Tibial nerve (tissue), 4 donors: ENCODE measurements at regions not wholly inside any gene's neighbourhood (a gene's known extent, or its start where the extent isn't known, plus 50 kb on each side); places are given as distances from the start of the nearest gene placed in this dataset.
A peak's percentile ranks its signal among the peaks of the same experiment; 100 is the strongest.

Source experiments
- DNase-seq, 2 donors: peaks; one replicate each; pipeline ENCODE4 v3.0.0-alpha.2; 2019; ENCODE audit warnings: low spot score in 2 of 2
- H3K27ac ChIP-seq, 4 donors: fragments of 200-600 bp; sonication (generic) in 3 of 4; one replicate each; pipeline ENCODE4 v1.5.1; 2017 to 2019; ENCODE audit warnings: mild to moderate bottlenecking in 1 of 4
- H3K27me3 ChIP-seq, 2 donors: fragments of 200-600 bp; sonication (generic) in 1 of 2; one replicate each; pipeline versions ENCODE4 v1.5.1 to v1.6.0; 2017 to 2019
- H3K36me3 ChIP-seq, 3 donors: fragments of 200-600 bp; sonication (generic); one replicate each; pipeline ENCODE4 v1.5.1; 2018 to 2019
- H3K4me1 ChIP-seq, 4 donors: fragments of 200-600 bp; sonication (generic) in 3 of 4; one replicate each; pipeline ENCODE4 v1.5.1; 2017 to 2019
- H3K4me3 ChIP-seq, 4 donors: fragments of 200-600 bp; sonication (generic) in 3 of 4; one replicate each; pipeline ENCODE4 v1.5.1; 2017 to 2019; ENCODE audit warnings: mild to moderate bottlenecking in 1 of 4, moderate library complexity in 1 of 4
- H3K9me3 ChIP-seq, 4 donors: fragments of 200-600 bp; sonication (generic) in 3 of 4; one replicate each; pipeline ENCODE4 v1.5.1; 2017 to 2019
- CTCF ChIP-seq, 5 experiments: fragments of 200-600 bp in 3 of 5; fragments of 450-650 bp in 2 of 5; sonication (generic) in 3 of 5; IDR thresholded peaks; one replicate each; pipeline ENCODE4 v1.5.1; 2016 to 2019; ENCODE audit warnings: antibody characterized with exemption in 5 of 5, mild to moderate bottlenecking in 3 of 5, moderate library complexity in 2 of 5
- EP300 ChIP-seq, 2 donors: sonication (generic); formaldehyde crosslinking; IDR thresholded peaks; one replicate each; pipeline ENCODE4 v1.6.1; 2017; ENCODE audit warnings: antibody characterized with exemption in 2 of 2, mild to moderate bottlenecking in 1 of 2
- POLR2A ChIP-seq, 2 donors: fragments of 450-650 bp; IDR thresholded peaks; one replicate each; pipeline ENCODE4 v1.6.1; 2017; ENCODE audit warnings: antibody characterized with exemption in 2 of 2, mild to moderate bottlenecking in 2 of 2, moderate library complexity in 2 of 2
- WGBS, 2 donors: methylation state at CpG; one replicate each; pipeline ENCODE4 v1.1.5; 2018; 5-methylcytosine and 5-hydroxymethylcytosine counted together

- Histone ChIP-seq H3K27ac (no peak overlapping the region), H3K4me1 (peaks cover 0 to 15% (median 2%) of the 10 kb centered on the region in 4 donors)
Measured at GRCh38 chr14:58703161-58703506, 65.4 kb downstream of the DACT1 start.

DNA sequence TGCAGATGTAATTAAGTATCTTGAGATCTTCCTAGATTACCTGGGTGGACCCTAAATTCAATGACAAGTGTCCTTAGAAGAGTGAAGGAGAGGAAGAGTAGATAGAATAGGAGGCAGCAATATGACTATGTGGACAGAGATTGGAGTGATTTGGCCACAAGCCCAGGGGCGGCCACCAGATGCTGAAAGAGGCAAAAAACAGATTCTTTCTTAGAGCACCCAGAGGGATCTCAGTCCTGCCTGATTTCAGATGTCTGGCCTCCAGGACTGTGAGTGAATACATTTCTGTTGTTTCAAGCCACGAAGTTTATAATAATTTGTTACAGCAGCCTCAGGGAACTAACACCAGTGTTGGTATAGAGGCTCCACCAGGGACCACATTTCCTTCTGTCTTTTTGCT is 67.3 kb downstream of the DACT1 start:
- peaks cover 0 to 19% (median 2%) of the 10 kb centered on the region in 4 donors for H3K4me1 ChIP-seq
- TF ChIP-seq POLR2A (IDR thresholded peaks at IDR 0.05), result no peak
- no peak for TF ChIP-seq EP300 (IDR thresholded peaks at IDR 0.05)
- no peak for TF ChIP-seq CTCF (IDR thresholded peaks at IDR 0.05)
- 39 to 55% methylated on average over 2 of the region's 2 CpGs for WGBS, 2 donors
- H3K36me3 ChIP-seq, result no peaks in the 10 kb centered on the region
- no peak overlapping the region for H3K4me3 ChIP-seq
- H3K9me3 ChIP-seq, result no peaks in the 10 kb centered on the region
- no peaks in the 10 kb centered on the region for H3K27me3 ChIP-seq
- no peak overlapping the region for H3K27ac ChIP-seq
- peak; percentile 24 to 33 for DNase-seq

More at GRCh38 chr14:58703161-58703506, 65.4 kb downstream of the DACT1 start:
- Histone ChIP-seq H3K9me3 (no peaks in the 10 kb centered on the region), H3K27me3 (no peaks in the 10 kb centered on the region), H3K4me3 (no peak overlapping the region), H3K36me3 (no peaks in the 10 kb centered on the region)
- TF ChIP-seq EP300 (IDR thresholded peaks at IDR 0.05), result no peak
- TF ChIP-seq CTCF (IDR thresholded peaks at IDR 0.05), result no peak
- TF ChIP-seq POLR2A (IDR thresholded peaks at IDR 0.05), result no peak
- 74 to 92% methylated on average over 1 of the region's 1 CpG for WGBS, 2 donors
- DNase-seq, result no peak

GRCh38 chr14:58707949-58708348 is 70.2 kb downstream of the DACT1 start:
- Histone ChIP-seq H3K4me3 (no peak overlapping the region), H3K27ac (no peak overlapping the region), H3K36me3 (no peaks in the 10 kb centered on the region), H3K4me1 (peaks cover 0 to 11% (median 2%) of the 10 kb centered on the region in 4 donors), H3K9me3 (no peaks in the 10 kb centered on the region), H3K27me3 (no peaks in the 10 kb centered on the region)
- no peak for DNase-seq
- no peak for TF ChIP-seq EP300 (IDR thresholded peaks at IDR 0.05)
- 63 to 69% methylated on average over 1 of the region's 1 CpG for WGBS, 2 donors

- Histone ChIP-seq H3K4me3 (no peak overlapping the region), H3K9me3 (no peaks in the 10 kb centered on the region), H3K27ac (no peak overlapping the region), H3K4me1 (peaks cover 0 to 11% (median 2%) of the 10 kb centered on the region in 4 donors), H3K36me3 (no peaks in the 10 kb centered on the region), H3K27me3 (no peaks in the 10 kb centered on the region)
- WGBS, 2 donors, result 35 to 41% methylated on average over 2 of the region's 2 CpGs
- no peak for DNase-seq
- TF ChIP-seq POLR2A (IDR thresholded peaks at IDR 0.05) (no peak), EP300 (IDR thresholded peaks at IDR 0.05) (no peak), CTCF (IDR thresholded peaks at IDR 0.05) (no peak)
Measured at GRCh38 chr14:58709949-58710348, 72.2 kb downstream of the DACT1 start.

- TF ChIP-seq CTCF (IDR thresholded peaks at IDR 0.05) (no peak), EP300 (IDR thresholded peaks at IDR 0.05) (no peak), POLR2A (IDR thresholded peaks at IDR 0.05) (no peak)
- H3K9me3 ChIP-seq, result no peaks in the 10 kb centered on the region
- peaks cover 0 to 8% (median 0%) of the 10 kb centered on the region in 4 donors for H3K4me1 ChIP-seq
- no peak overlapping the region for H3K4me3 ChIP-seq
- no peak overlapping the region for H3K27ac ChIP-seq
- WGBS, 2 donors, result 99 to 100% methylated on average over 3 of the region's 3 CpGs
- H3K36me3 ChIP-seq, result no peaks in the 10 kb centered on the region
- DNase-seq, result no peak
- H3K27me3 ChIP-seq, result no peaks in the 10 kb centered on the region
Measured at GRCh38 chr14:58711382-58711781, 73.6 kb downstream of the DACT1 start.

GRCh38 chr14:58712357-58712756 is 74.6 kb downstream of the DACT1 start:
- H3K4me3 ChIP-seq, result no peak overlapping the region
- WGBS, 2 donors, result 60 to 75% methylated on average over 6 of the region's 6 CpGs
- DNase-seq, result no peak
- TF ChIP-seq POLR2A (IDR thresholded peaks at IDR 0.05), result no peak
- TF ChIP-seq EP300 (IDR thresholded peaks at IDR 0.05), result no peak
- TF ChIP-seq CTCF (IDR thresholded peaks at IDR 0.05), result no peak
- H3K36me3 ChIP-seq, result no peaks in the 10 kb centered on the region
- peaks cover 0 to 15% (median 0%) of the 10 kb centered on the region in 4 donors for H3K4me1 ChIP-seq
- no peaks in the 10 kb centered on the region for H3K27me3 ChIP-seq
- no peak overlapping the region for H3K27ac ChIP-seq
- no peaks in the 10 kb centered on the region for H3K9me3 ChIP-seq
